SW480 (cell line): ENCODE measurements at regions not wholly inside any gene's neighbourhood (a gene's known extent, or its start where the extent isn't known, plus 50 kb on each side); places are given as distances from the start of the nearest gene placed in this dataset.
"Not testable (repeated sequence)": the region's sequence is repeated elsewhere in the genome, so short reads cannot be mapped to it uniquely, and the experiment has no call there.

Experiments used
- DNase-seq: peaks from one replicate; pipeline ENCODE4 v3.0.0-alpha.2; 2016; ENCODE audit warnings: low spot score

- no peak for DNase-seq
Measured at GRCh38 chr1:239112101-239112935, 274.1 kb upstream of the CHRM3 start.

GRCh38 chr1:239107676-239108075, 278.7 kb upstream of the CHRM3 start:
- DNase-seq = no peak

- not testable (repeated sequence) for DNase-seq
Measured at GRCh38 chr1:239106689-239107088, 279.7 kb upstream of the CHRM3 start.

GRCh38 chr1:239098400-239099037, 287.8 kb upstream of the CHRM3 start:
- no peak for DNase-seq

GRCh38 chr1:239091537-239091936, 294.8 kb upstream of the CHRM3 start:
- no peak for DNase-seq

- no peak for DNase-seq
Measured at GRCh38 chr1:239084459-239085080, 301.8 kb upstream of the CHRM3 start.

- DNase-seq = not testable (repeated sequence)
Measured at GRCh38 chr1:239081947-239082346, 304.4 kb upstream of the CHRM3 start.

- DNase-seq = no peak
Measured at GRCh38 chr1:239067480-239067879, 318.9 kb upstream of the CHRM3 start.

GRCh38 chr1:239067058-239067457, 319.3 kb upstream of the CHRM3 start:
- no peak for DNase-seq

- no peak for DNase-seq
Measured at GRCh38 chr1:239061770-239062169, 324.6 kb upstream of the CHRM3 start.

GRCh38 chr1:239058190-239058589, 328.2 kb upstream of the CHRM3 start:
- DNase-seq = no peak

GRCh38 chr1:239056940-239057339, 329.4 kb upstream of the CHRM3 start:
- DNase-seq = no peak

GRCh38 chr1:239053279-239053678, 333.1 kb upstream of the CHRM3 start:
- DNase-seq = no peak

GRCh38 chr1:239049571-239049970, 336.8 kb upstream of the CHRM3 start:
- no peak for DNase-seq

- no peak for DNase-seq
Measured at GRCh38 chr1:239044829-239045228, 341.5 kb upstream of the CHRM3 start.

GRCh38 chr1:239040523-239040922, 345.8 kb upstream of the CHRM3 start:
- no peak for DNase-seq

- no peak for DNase-seq
Measured at GRCh38 chr1:239031310-239031709, 355.1 kb upstream of the CHRM3 start.

GRCh38 chr1:239025997-239026694, 360.2 kb upstream of the CHRM3 start:
- DNase-seq = no peak

- no peak for DNase-seq
Measured at GRCh38 chr1:239025223-239025622, 361.1 kb upstream of the CHRM3 start.

- no peak for DNase-seq
Measured at GRCh38 chr1:239023732-239024360, 362.5 kb upstream of the CHRM3 start.

- no peak for DNase-seq
Measured at GRCh38 chr1:239016337-239016736, 370.0 kb upstream of the CHRM3 start.

- no peak for DNase-seq
Measured at GRCh38 chr1:239011382-239011781, 375.0 kb upstream of the CHRM3 start.
